ENCODE measurements at regions not wholly inside any gene's neighbourhood (a gene's known extent, or its start where the extent isn't known, plus 50 kb on each side); places are given as distances from the start of the nearest gene placed in this dataset.

DNA sequence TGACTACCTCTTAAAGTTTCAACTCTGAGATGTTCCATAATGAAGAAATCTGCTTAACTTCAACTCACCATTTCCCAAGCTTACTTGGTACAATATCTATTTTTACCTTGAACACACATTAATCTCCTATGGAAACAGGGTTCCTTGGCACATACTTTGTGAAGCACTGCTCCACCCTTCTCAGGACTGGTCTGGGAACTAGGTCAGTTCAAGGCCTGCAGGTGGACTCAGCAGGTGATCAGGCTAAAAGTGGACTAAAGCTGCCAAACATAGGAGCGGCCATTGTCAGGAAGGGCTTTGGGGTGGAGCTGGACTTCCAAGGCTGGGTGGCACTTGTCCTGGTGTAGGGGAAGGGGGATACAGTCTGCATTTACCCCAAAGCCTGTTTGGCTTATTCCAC, 202.3 kb downstream of the NUAK1 start (continued):
- TF ChIP-seq, protein P1, sequence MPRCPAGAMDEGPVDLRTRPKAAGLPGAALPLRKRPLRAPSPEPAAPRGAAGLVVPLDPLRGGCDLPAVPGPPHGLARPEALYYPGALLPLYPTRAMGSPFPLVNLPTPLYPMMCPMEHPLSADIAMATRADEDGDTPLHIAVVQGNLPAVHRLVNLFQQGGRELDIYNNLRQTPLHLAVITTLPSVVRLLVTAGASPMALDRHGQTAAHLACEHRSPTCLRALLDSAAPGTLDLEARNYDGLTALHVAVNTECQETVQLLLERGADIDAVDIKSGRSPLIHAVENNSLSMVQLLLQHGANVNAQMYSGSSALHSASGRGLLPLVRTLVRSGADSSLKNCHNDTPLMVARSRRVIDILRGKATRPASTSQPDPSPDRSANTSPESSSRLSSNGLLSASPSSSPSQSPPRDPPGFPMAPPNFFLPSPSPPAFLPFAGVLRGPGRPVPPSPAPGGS (IDR thresholded peaks at IDR 0.05; ENCODE audit: borderline replicate concordance, insufficient read depth, low read depth, low read length, poor library complexity, severe bottlenecking) = no peak
- TF ChIP-seq NFYA (IDR thresholded peaks at IDR 0.05; ENCODE audit: borderline replicate concordance, low read depth, low read length) = no peak
- TF ChIP-seq, protein P2, sequence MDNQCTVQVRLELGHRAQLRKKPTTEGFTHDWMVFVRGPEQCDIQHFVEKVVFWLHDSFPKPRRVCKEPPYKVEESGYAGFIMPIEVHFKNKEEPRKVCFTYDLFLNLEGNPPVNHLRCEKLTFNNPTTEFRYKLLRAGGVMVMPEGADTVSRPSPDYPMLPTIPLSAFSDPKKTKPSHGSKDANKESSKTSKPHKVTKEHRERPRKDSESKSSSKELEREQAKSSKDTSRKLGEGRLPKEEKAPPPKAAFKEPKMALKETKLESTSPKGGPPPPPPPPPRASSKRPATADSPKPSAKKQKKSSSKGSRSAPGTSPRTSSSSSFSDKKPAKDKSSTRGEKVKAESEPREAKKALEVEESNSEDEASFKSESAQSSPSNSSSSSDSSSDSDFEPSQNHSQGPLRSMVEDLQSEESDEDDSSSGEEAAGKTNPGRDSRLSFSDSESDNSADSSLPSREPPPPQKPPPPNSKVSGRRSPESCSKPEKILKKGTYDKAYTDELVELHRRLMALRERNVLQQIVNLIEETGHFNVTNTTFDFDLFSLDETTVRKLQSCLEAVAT (IDR thresholded peaks at IDR 0.05) = no peak
- TF ChIP-seq YY1 (IDR thresholded peaks at IDR 0.05; ENCODE audit: low read depth, low read length) = no peak
- no peak for TF ChIP-seq GABPA (IDR thresholded peaks at IDR 0.05; ENCODE audit: low read depth)
- no peak for TF ChIP-seq CEBPB (IDR thresholded peaks at IDR 0.05; ENCODE audit: borderline replicate concordance in 1 of 2, low read depth in 2 of 2, low read length in 2 of 2)
- TF ChIP-seq, protein P3, sequence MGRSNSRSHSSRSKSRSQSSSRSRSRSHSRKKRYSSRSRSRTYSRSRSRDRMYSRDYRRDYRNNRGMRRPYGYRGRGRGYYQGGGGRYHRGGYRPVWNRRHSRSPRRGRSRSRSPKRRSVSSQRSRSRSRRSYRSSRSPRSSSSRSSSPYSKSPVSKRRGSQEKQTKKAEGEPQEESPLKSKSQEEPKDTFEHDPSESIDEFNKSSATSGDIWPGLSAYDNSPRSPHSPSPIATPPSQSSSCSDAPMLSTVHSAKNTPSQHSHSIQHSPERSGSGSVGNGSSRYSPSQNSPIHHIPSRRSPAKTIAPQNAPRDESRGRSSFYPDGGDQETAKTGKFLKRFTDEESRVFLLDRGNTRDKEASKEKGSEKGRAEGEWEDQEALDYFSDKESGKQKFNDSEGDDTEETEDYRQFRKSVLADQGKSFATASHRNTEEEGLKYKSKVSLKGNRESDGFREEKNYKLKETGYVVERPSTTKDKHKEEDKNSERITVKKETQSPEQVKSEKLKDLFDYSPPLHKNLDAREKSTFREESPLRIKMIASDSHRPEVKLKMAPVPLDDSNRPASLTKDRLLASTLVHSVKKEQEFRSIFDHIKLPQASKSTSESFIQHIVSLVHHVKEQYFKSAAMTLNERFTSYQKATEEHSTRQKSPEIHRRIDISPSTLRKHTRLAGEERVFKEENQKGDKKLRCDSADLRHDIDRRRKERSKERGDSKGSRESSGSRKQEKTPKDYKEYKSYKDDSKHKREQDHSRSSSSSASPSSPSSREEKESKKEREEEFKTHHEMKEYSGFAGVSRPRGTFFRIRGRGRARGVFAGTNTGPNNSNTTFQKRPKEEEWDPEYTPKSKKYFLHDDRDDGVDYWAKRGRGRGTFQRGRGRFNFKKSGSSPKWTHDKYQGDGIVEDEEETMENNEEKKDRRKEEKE (IDR thresholded peaks at IDR 0.05) = no peak
- TF ChIP-seq EP300 (IDR thresholded peaks at IDR 0.05; ENCODE audit: borderline replicate concordance in 1 of 2, control insufficient read depth in 1 of 2, low read depth in 2 of 2, low read length in 2 of 2) = no peak
- TF ChIP-seq POLR2AphosphoS2 (IDR thresholded peaks at IDR 0.05; ENCODE audit: low read depth, low read length) = no peak
- TF ChIP-seq, protein P4, sequence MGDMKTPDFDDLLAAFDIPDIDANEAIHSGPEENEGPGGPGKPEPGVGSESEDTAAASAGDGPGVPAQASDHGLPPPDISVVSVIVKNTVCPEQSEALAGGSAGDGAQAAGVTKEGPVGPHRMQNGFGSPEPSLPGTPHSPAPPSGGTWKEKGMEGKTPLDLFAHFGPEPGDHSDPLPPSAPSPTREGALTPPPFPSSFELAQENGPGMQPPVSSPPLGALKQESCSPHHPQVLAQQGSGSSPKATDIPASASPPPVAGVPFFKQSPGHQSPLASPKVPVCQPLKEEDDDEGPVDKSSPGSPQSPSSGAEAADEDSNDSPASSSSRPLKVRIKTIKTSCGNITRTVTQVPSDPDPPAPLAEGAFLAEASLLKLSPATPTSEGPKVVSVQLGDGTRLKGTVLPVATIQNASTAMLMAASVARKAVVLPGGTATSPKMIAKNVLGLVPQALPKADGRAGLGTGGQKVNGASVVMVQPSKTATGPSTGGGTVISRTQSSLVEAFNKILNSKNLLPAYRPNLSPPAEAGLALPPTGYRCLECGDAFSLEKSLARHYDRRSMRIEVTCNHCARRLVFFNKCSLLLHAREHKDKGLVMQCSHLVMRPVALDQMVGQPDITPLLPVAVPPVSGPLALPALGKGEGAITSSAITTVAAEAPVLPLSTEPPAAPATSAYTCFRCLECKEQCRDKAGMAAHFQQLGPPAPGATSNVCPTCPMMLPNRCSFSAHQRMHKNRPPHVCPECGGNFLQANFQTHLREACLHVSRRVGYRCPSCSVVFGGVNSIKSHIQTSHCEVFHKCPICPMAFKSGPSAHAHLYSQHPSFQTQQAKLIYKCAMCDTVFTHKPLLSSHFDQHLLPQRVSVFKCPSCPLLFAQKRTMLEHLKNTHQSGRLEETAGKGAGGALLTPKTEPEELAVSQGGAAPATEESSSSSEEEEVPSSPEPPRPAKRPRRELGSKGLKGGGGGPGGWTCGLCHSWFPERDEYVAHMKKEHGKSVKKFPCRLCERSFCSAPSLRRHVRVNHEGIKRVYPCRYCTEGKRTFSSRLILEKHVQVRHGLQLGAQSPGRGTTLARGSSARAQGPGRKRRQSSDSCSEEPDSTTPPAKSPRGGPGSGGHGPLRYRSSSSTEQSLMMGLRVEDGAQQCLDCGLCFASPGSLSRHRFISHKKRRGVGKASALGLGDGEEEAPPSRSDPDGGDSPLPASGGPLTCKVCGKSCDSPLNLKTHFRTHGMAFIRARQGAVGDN (IDR thresholded peaks at IDR 0.05) = no peak
- TF ChIP-seq FOXK2 (IDR thresholded peaks at IDR 0.05) = no peak
